GM12891 (cell line): ENCODE measurements at regions not wholly inside any gene's neighbourhood (a gene's known extent, or its start where the extent isn't known, plus 50 kb on each side); places are given as distances from the start of the nearest gene placed in this dataset.

Experiments used
- PAX5 ChIP-seq: IDR thresholded peaks from 2 replicates; pipeline ENCODE4 v1.6.1; 2011; ENCODE audit warnings: low read length, moderate library complexity, mild to moderate bottlenecking; ENCODE audit not compliant: insufficient read depth, severe bottlenecking
- POLR2A ChIP-seq: IDR thresholded peaks from 2 replicates; pipeline ENCODE4 v1.6.1; 2011; ENCODE audit warnings: low read depth, low read length, control low read depth
- POLR2AphosphoS5 ChIP-seq: IDR thresholded peaks from 2 replicates; pipeline ENCODE4 v1.6.1; 2011; ENCODE audit warnings: low read depth, low read length, control low read depth
- POU2F2 ChIP-seq: IDR thresholded peaks from 2 replicates; pipeline ENCODE4 v1.6.1; 2011; ENCODE audit warnings: low read depth, mild to moderate bottlenecking, control low read depth, low read length, moderate library complexity
- SPI1 ChIP-seq: IDR thresholded peaks from 2 replicates; pipeline ENCODE4 v1.6.1; 2011; ENCODE audit warnings: low read depth, low read length, control low read depth
- TAF1 ChIP-seq: IDR thresholded peaks from 2 replicates; pipeline ENCODE4 v1.6.1; 2011; ENCODE audit warnings: low read depth, low read length, control low read depth

DNA sequence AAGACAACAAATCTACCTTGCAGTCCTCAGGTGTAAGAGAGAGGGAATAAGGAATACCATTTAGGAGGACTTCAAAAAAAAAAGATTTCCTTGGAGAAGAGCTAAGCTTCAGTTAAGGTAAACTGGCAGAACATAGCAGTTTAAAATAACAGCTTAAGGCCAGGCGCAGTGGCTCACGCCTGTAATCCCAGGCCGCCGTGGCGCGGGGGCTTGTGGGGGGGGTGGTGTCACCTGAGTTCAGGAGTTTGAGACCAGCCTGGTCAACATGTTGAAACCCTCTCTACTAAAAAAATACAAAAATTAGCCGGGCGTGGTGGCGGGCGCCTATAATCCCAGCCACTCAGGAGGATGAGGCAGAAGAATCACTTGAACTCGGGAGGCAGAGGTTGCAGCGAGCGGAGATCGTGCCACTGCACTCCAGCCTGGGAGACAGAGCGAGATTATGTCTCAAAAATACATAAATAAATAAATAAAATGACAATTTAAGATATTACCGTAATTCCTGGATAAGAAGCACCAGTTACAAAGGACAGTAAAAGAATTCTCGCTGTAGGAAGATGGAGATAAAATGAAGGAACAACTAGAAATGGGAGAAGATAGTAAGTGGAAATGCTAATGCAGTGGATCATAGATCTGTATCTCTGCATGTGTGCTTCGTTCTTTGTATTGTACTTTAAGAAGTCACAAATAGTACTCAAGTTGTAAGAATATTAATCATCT, 1140.2 kb downstream of the NCAM2 start:
- no peak for TF ChIP-seq SPI1
- no peak for TF ChIP-seq POLR2A
- TF ChIP-seq TAF1 = no peak
- TF ChIP-seq POLR2AphosphoS5 = no peak
- TF ChIP-seq POU2F2 = no peak
- no peak for TF ChIP-seq PAX5
